Panc1 (cell line): ENCODE measurements at regions not wholly inside any gene's neighbourhood (a gene's known extent, or its start where the extent isn't known, plus 50 kb on each side); places are given as distances from the start of the nearest gene placed in this dataset.
"Not testable (repeated sequence)": the region's sequence is repeated elsewhere in the genome, so short reads cannot be mapped to it uniquely, and the experiment has no call there.

Experiments used
- POLR2AphosphoS5 ChIP-seq: IDR thresholded peaks from 2 replicates; pipeline ENCODE4 v1.6.1; 2012; ENCODE audit warnings: mild to moderate bottlenecking, low read depth, low read length, moderate library complexity
- TF ChIP-seq, protein P1 (sequence below): fragments of 450-650 bp; IDR thresholded peaks from 2 replicates; pipeline ENCODE4 v1.5.1; 2017; ENCODE audit warnings: mild to moderate bottlenecking
- TF ChIP-seq, protein P2 (sequence below), 2 experiments: IDR thresholded peaks; 2 replicates each; pipeline ENCODE4 v1.6.1; 2011 to 2012; ENCODE audit warnings: low read depth in 2 of 2, control low read depth in 1 of 2, low read length in 1 of 2, mild to moderate bottlenecking in 1 of 2, moderate library complexity in 1 of 2; ENCODE audit not compliant: insufficient read depth in 1 of 2

- TF ChIP-seq, protein P1, sequence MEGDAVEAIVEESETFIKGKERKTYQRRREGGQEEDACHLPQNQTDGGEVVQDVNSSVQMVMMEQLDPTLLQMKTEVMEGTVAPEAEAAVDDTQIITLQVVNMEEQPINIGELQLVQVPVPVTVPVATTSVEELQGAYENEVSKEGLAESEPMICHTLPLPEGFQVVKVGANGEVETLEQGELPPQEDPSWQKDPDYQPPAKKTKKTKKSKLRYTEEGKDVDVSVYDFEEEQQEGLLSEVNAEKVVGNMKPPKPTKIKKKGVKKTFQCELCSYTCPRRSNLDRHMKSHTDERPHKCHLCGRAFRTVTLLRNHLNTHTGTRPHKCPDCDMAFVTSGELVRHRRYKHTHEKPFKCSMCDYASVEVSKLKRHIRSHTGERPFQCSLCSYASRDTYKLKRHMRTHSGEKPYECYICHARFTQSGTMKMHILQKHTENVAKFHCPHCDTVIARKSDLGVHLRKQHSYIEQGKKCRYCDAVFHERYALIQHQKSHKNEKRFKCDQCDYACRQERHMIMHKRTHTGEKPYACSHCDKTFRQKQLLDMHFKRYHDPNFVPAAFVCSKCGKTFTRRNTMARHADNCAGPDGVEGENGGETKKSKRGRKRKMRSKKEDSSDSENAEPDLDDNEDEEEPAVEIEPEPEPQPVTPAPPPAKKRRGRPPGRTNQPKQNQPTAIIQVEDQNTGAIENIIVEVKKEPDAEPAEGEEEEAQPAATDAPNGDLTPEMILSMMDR: not testable (repeated sequence)
- TF ChIP-seq, protein P2, sequence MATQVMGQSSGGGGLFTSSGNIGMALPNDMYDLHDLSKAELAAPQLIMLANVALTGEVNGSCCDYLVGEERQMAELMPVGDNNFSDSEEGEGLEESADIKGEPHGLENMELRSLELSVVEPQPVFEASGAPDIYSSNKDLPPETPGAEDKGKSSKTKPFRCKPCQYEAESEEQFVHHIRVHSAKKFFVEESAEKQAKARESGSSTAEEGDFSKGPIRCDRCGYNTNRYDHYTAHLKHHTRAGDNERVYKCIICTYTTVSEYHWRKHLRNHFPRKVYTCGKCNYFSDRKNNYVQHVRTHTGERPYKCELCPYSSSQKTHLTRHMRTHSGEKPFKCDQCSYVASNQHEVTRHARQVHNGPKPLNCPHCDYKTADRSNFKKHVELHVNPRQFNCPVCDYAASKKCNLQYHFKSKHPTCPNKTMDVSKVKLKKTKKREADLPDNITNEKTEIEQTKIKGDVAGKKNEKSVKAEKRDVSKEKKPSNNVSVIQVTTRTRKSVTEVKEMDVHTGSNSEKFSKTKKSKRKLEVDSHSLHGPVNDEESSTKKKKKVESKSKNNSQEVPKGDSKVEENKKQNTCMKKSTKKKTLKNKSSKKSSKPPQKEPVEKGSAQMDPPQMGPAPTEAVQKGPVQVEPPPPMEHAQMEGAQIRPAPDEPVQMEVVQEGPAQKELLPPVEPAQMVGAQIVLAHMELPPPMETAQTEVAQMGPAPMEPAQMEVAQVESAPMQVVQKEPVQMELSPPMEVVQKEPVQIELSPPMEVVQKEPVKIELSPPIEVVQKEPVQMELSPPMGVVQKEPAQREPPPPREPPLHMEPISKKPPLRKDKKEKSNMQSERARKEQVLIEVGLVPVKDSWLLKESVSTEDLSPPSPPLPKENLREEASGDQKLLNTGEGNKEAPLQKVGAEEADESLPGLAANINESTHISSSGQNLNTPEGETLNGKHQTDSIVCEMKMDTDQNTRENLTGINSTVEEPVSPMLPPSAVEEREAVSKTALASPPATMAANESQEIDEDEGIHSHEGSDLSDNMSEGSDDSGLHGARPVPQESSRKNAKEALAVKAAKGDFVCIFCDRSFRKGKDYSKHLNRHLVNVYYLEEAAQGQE (IDR thresholded peaks at IDR 0.05; ENCODE audit: insufficient read depth in 1 of 2, low read depth in 2 of 2, low read length in 1 of 2): not testable (repeated sequence)
- not testable (repeated sequence) for TF ChIP-seq POLR2AphosphoS5
Observed at GRCh38 chr6:74438395-74438794, 742.4 kb downstream of the CD109 start.
